Gastroesophageal sphincter (tissue), 4 donors: ENCODE measurements at regions not wholly inside any gene's neighbourhood (a gene's known extent, or its start where the extent isn't known, plus 50 kb on each side); places are given as distances from the start of the nearest gene placed in this dataset.

Source experiments
- ATAC-seq: fragments of 150-250 bp; one replicate; pipeline ENCODE4 v1.9.1; 2016; ENCODE audit warnings: mild to moderate bottlenecking, moderate library complexity
- H3K27ac ChIP-seq, 4 donors: fragments of 200-600 bp; sonication (generic) in 3 of 4; 1 replicate in 3 of 4; 2 replicates in 1 of 4; pipeline ENCODE4 v1.5.1; 2016 to 2019
- H3K27me3 ChIP-seq: fragments of 200-600 bp; sonication (generic); one replicate; pipeline ENCODE4 v1.5.1; 2019
- H3K36me3 ChIP-seq, 2 donors: fragments of 200-600 bp; sonication (generic); one replicate each; pipeline ENCODE4 v1.5.1; 2019; ENCODE audit warnings: control low read depth in 1 of 2
- H3K4me1 ChIP-seq, 3 donors: fragments of 200-600 bp; sonication (generic); 1 replicate in 2 of 3; 2 replicates in 1 of 3; pipeline ENCODE4 v1.5.1; 2016 to 2019; ENCODE audit warnings: control low read depth in 2 of 3
- H3K4me3 ChIP-seq, 2 donors: fragments of 200-600 bp; sonication (generic); one replicate each; pipeline ENCODE4 v1.5.1; 2019; ENCODE audit warnings: mild to moderate bottlenecking in 1 of 2, moderate library complexity in 1 of 2
- H3K9me3 ChIP-seq, 3 donors: fragments of 200-600 bp; sonication (generic); one replicate each; pipeline ENCODE4 v1.5.1; 2017 to 2019; ENCODE audit warnings: control low read depth in 2 of 3
- EP300 ChIP-seq: sonication (generic); formaldehyde crosslinking; IDR thresholded peaks from one replicate; pipeline ENCODE4 v1.6.1; 2017; ENCODE audit warnings: antibody characterized with exemption, mild to moderate bottlenecking
- POLR2A ChIP-seq, 2 donors: fragments of 450-650 bp; IDR thresholded peaks; one replicate each; pipeline ENCODE4 v1.6.1; 2017; ENCODE audit warnings: antibody characterized with exemption in 2 of 2, mild to moderate bottlenecking in 2 of 2, moderate library complexity in 1 of 2
- POLR2AphosphoS5 ChIP-seq: sonication (generic); formaldehyde crosslinking; IDR thresholded peaks from one replicate; pipeline ENCODE4 v1.6.1; 2017; ENCODE audit warnings: antibody characterized with exemption
- WGBS, 2 donors: methylation state at CpG; one replicate each; pipeline ENCODE4 v1.1.5; 2018; ENCODE audit warnings: low coverage in 1 of 2; 5-methylcytosine and 5-hydroxymethylcytosine counted together
- TF ChIP-seq, protein P1 (sequence below), 4 experiments: fragments of 200-600 bp in 2 of 4; fragments of 450-650 bp in 2 of 4; sonication (generic) in 1 of 4; IDR thresholded peaks; one replicate each; pipeline ENCODE4 v1.5.1; 2017 to 2019; ENCODE audit warnings: antibody characterized with exemption in 4 of 4, mild to moderate bottlenecking in 2 of 4, moderate library complexity in 2 of 4

DNA sequence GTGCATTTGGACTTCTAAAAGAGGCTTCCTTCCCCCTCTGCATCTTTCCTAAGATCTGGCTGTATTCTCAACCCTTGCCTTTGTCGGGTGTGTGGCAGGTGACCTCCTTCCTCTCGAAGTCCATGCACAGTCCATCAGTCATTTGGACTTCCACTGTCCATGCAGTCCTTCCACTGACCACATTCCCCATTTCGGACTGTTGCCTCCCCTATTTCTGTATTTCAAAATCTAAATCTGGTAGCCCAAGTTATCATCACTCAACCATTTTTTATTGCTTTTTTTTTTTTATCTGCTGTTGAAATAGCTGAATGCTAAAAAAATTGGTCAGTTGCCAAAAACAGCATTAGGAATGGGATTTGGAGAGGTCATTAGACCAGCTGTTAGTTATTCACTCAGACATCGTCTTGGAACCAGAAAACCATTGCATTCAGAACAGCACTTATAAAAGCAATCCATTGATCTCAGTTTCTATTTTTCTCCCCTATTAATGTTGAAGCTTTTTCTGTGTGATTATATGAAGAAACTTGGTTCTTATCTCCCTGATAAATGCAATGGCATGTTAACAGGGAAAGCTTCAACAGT, 575.6 kb downstream of the KIF20B start:
- ATAC-seq, result no peak
- no peak overlapping the region for H3K27ac ChIP-seq
- H3K4me3 ChIP-seq, result no peak overlapping the region
- TF ChIP-seq, protein P1, sequence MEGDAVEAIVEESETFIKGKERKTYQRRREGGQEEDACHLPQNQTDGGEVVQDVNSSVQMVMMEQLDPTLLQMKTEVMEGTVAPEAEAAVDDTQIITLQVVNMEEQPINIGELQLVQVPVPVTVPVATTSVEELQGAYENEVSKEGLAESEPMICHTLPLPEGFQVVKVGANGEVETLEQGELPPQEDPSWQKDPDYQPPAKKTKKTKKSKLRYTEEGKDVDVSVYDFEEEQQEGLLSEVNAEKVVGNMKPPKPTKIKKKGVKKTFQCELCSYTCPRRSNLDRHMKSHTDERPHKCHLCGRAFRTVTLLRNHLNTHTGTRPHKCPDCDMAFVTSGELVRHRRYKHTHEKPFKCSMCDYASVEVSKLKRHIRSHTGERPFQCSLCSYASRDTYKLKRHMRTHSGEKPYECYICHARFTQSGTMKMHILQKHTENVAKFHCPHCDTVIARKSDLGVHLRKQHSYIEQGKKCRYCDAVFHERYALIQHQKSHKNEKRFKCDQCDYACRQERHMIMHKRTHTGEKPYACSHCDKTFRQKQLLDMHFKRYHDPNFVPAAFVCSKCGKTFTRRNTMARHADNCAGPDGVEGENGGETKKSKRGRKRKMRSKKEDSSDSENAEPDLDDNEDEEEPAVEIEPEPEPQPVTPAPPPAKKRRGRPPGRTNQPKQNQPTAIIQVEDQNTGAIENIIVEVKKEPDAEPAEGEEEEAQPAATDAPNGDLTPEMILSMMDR (IDR thresholded peaks at IDR 0.05), result no peak
- no peak for TF ChIP-seq POLR2AphosphoS5
- TF ChIP-seq POLR2A (IDR thresholded peaks at IDR 0.05), result no peak
- no peak for TF ChIP-seq EP300
- no peaks in the 10 kb centered on the region for H3K27me3 ChIP-seq
- no peaks in the 10 kb centered on the region for H3K9me3 ChIP-seq
- H3K36me3 ChIP-seq, result no peaks in the 10 kb centered on the region
- H3K4me1 ChIP-seq, result no peaks in the 10 kb centered on the region
- WGBS, 2 donors, result 31 to 37% methylated on average over 4 of the region's 4 CpGs

DNA sequence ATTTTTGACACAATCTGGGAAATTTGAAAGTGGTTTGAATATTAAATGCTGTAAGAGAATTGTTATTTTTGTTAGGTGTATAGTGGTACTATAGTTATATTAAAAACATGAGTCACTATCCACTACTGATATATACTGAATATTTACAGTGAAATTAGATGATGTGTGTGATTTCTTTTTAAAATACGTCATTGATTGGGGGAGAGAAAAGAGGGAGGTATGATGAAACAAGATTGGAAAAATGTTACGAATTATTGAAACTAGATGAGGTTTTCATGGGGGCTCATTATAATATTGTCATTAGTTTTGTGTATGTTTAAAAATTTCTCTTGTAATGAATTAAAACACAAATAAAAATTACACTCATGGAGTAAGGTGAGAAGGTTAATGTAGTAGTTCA, 571.4 kb downstream of the HTR7 start:
- no peaks in the 10 kb centered on the region for H3K27me3 ChIP-seq
- no peak overlapping the region for H3K27ac ChIP-seq
- H3K9me3 ChIP-seq, result no peaks in the 10 kb centered on the region
- no peaks in the 10 kb centered on the region for H3K36me3 ChIP-seq
- no peak for ATAC-seq
- H3K4me1 ChIP-seq, result no peaks in the 10 kb centered on the region
- TF ChIP-seq, protein P1 (IDR thresholded peaks at IDR 0.05), result no peak
- TF ChIP-seq EP300, result no peak
- 90 to 100% methylated on average over 2 of the region's 2 CpGs for WGBS, 2 donors
- H3K4me3 ChIP-seq, result no peak overlapping the region

DNA sequence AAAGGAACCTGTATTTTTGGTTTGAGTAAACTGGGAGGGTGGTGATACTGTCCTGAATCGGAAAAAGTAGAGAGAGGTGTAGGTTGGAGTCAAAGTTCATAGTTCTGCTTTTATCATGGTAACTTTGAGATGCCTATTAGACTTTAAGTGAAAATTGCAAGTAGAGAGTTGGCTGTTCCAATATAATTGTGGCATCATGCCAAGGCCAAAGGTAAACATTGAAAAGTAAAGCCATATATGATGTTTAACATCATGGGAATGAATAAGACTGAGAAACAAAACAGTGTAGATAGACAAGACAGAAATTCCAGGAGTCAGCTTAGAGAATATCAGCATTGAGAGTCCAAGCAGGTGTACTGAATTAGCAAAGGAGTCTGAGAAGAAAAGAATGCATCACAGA, 570.9 kb downstream of the HTR7 start:
- ATAC-seq, result no peak
- Histone ChIP-seq H3K36me3 (no peaks in the 10 kb centered on the region), H3K4me3 (no peak overlapping the region), H3K27ac (no peak overlapping the region), H3K9me3 (no peaks in the 10 kb centered on the region), H3K27me3 (no peaks in the 10 kb centered on the region), H3K4me1 (no peaks in the 10 kb centered on the region)
- WGBS, 2 donors, result 80 to 86% methylated on average over 1 of the region's 1 CpG
- TF ChIP-seq EP300, result no peak
- no peak for TF ChIP-seq POLR2A (IDR thresholded peaks at IDR 0.05)
- TF ChIP-seq, protein P1 (IDR thresholded peaks at IDR 0.05), result no peak
- TF ChIP-seq POLR2AphosphoS5, result no peak

DNA sequence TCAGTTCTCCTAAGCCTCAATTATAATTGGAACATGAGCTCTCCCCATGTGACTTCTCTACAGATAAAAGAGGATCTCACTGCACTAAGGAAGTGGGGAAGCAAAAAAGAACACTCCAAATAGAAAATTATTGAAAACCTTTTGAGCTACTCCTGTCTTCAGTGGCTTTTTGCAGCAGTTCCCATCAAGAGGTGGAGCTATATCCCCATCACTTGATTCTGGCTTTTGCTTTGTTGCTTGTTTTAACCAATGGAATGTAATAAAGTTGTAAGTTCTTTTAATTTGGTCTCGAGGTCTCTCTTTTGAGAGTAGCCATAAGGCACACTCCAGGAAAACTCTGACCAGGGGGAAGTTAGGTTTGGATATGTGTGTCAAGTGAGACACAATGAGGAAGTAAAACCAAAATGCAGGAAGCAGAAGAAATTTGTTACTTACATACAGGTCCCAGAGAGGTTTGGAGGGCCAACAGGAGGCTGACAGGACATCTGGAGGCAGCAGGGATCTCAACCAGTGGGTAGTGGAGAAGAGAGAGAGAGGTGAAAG, 569.4 kb downstream of the HTR7 start:
- H3K4me1 ChIP-seq, result no peaks in the 10 kb centered on the region
- H3K36me3 ChIP-seq, result no peaks in the 10 kb centered on the region
- no CpG with 5 or more reads among the region's 1 CpG for WGBS, 2 donors
- no peak for TF ChIP-seq POLR2AphosphoS5
- TF ChIP-seq, protein P1 (IDR thresholded peaks at IDR 0.05), result no peak
- TF ChIP-seq POLR2A (IDR thresholded peaks at IDR 0.05), result no peak
- H3K27me3 ChIP-seq, result no peaks in the 10 kb centered on the region
- H3K9me3 ChIP-seq, result no peaks in the 10 kb centered on the region
- peak; percentile 58 for ATAC-seq
- H3K27ac ChIP-seq, result no peak overlapping the region
- no peak overlapping the region for H3K4me3 ChIP-seq

DNA sequence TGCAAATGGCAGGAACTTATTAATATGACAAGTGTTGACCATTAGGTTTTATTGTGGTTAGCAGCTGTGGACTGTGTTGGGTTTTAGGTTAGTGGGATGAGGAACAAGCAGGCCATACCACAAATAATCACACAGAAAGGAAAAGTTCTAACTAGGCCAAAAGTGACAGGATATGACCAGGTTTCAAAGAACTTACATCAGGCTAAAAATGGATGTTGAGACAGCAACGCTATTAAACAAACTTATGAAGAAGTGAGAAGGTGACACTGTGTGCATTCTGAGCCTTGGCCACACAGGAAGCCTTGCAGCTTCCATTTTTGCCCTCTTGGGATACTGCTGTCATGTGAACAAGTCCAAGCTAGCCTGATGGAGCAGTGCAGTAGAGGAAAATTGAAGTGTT, 568.8 kb downstream of the HTR7 start:
- Histone ChIP-seq H3K36me3 (no peaks in the 10 kb centered on the region), H3K4me3 (no peak overlapping the region), H3K9me3 (no peaks in the 10 kb centered on the region), H3K27ac (no peak overlapping the region), H3K27me3 (no peaks in the 10 kb centered on the region), H3K4me1 (no peaks in the 10 kb centered on the region)
- WGBS, 2 donors, result 50 to 86% methylated on average over 1 of the region's 1 CpG
- TF ChIP-seq, protein P1 (IDR thresholded peaks at IDR 0.05), result no peak
- TF ChIP-seq POLR2AphosphoS5 (no peak), EP300 (no peak), POLR2A (IDR thresholded peaks at IDR 0.05) (no peak)
- ATAC-seq, result no peak
